HEK293 (cell line): ENCODE measurements at regions not wholly inside any gene's neighbourhood (a gene's known extent, or its start where the extent isn't known, plus 50 kb on each side); places are given as distances from the start of the nearest gene placed in this dataset.

Experiments
- CTCF ChIA-PET: fragments of 350-600 bp; formaldehyde crosslinking; extraction: SDS; loops from one replicate; lab custom pipeline; 2021; ENCODE audit warnings: antibody characterized with exemption; lab: Yijun Ruan, JAX
- POLR2A ChIA-PET: fragments of 300-600 bp; formaldehyde crosslinking; extraction: SDS; loops from one replicate; lab custom pipeline; 2020; ENCODE audit warnings: antibody characterized with exemption, inconsistent platforms; lab: Yijun Ruan, JAX
- H3K27ac ChIP-seq: fragments of 200-500 bp; sonication (Bioruptor generic); 2 replicates; pipeline ENCODE4 v1.5.1; 2014; ENCODE audit warnings: low read depth, low read length, control low read depth, inconsistent platforms; ENCODE audit errors: extremely low read depth
- H3K36me3 ChIP-seq, 2 experiments: fragments of 200-500 bp in 1 of 2; sonication (Bioruptor generic) in 1 of 2; 1 replicate in 1 of 2; 2 replicates in 1 of 2; pipeline ENCODE4 v1.5.1; 2014 to 2017; ENCODE audit warnings: inconsistent platforms in 2 of 2, low read length in 2 of 2; ENCODE audit not compliant: control insufficient read depth in 2 of 2, insufficient read depth in 1 of 2
- H3K4me1 ChIP-seq: fragments of 200-500 bp; sonication (Bioruptor generic); 2 replicates; pipeline ENCODE4 v1.5.1; 2014; ENCODE audit warnings: mild to moderate bottlenecking, low read length, inconsistent platforms; ENCODE audit not compliant: control insufficient read depth, insufficient read depth
- H3K4me3 ChIP-seq: 2 replicates; pipeline ENCODE4 v1.5.1; 2011; ENCODE audit warnings: low read depth, mild to moderate bottlenecking, control low read depth, low read length, moderate library complexity
- H3K9me3 ChIP-seq: fragments of 200-500 bp; sonication (Bioruptor generic); 2 replicates; pipeline ENCODE4 v1.5.1; 2014; ENCODE audit warnings: low read depth, low read length, inconsistent platforms; ENCODE audit not compliant: control insufficient read depth, insufficient read depth
- BCL11B ChIP-seq: fragments of 450-650 bp; formaldehyde crosslinking; IDR thresholded peaks from 2 replicates; pipeline ENCODE4 v1.5.1; 2016; ENCODE audit warnings: low read depth, missing biosample characterization, missing genetic modification characterization
- EGR2 ChIP-seq: fragments of 450-650 bp; formaldehyde crosslinking; IDR thresholded peaks from 2 replicates; pipeline ENCODE4 v1.5.1; 2016; ENCODE audit warnings: low read depth, missing biosample characterization, missing genetic modification characterization
- FEZF1 ChIP-seq: fragments of 450-650 bp; formaldehyde crosslinking; IDR thresholded peaks from 2 replicates; pipeline ENCODE4 v1.5.1; 2016; ENCODE audit warnings: missing biosample characterization, missing genetic modification characterization
- KLF9 ChIP-seq: fragments of 450-650 bp; formaldehyde crosslinking; IDR thresholded peaks from 2 replicates; pipeline ENCODE4 v1.5.1; 2016; ENCODE audit warnings: missing biosample characterization, missing genetic modification characterization, low read depth
- PRDM2 ChIP-seq: fragments of 450-650 bp; formaldehyde crosslinking; IDR thresholded peaks from 2 replicates; pipeline ENCODE4 v1.5.1; 2016; ENCODE audit warnings: missing biosample characterization, missing genetic modification characterization, borderline replicate concordance
- REPIN1 ChIP-seq: fragments of 450-650 bp; formaldehyde crosslinking; IDR thresholded peaks from 2 replicates; pipeline ENCODE4 v1.5.1; 2017; ENCODE audit warnings: missing biosample characterization, missing genetic modification characterization, low read depth
- ZBTB48 ChIP-seq: fragments of 450-650 bp; formaldehyde crosslinking; IDR thresholded peaks from 2 replicates; pipeline ENCODE4 v1.5.1; 2016; ENCODE audit warnings: missing biosample characterization, missing genetic modification characterization
- ZFP3 ChIP-seq: fragments of 450-650 bp; formaldehyde crosslinking; IDR thresholded peaks from 2 replicates; pipeline ENCODE4 v1.5.1; 2016; ENCODE audit warnings: low read depth, missing biosample characterization, missing genetic modification characterization
- ZNF112 ChIP-seq: fragments of 450-650 bp; formaldehyde crosslinking; IDR thresholded peaks from 2 replicates; pipeline ENCODE4 v1.5.0; 2017; ENCODE audit warnings: missing biosample characterization, missing genetic modification characterization
- ZNF223 ChIP-seq: fragments of 450-650 bp; formaldehyde crosslinking; IDR thresholded peaks from 2 replicates; pipeline ENCODE4 v1.5.1; 2016; ENCODE audit warnings: missing biosample characterization, missing genetic modification characterization
- ZNF239 ChIP-seq: fragments of 450-650 bp; formaldehyde crosslinking; IDR thresholded peaks from 2 replicates; pipeline ENCODE4 v1.5.1; 2016; ENCODE audit warnings: missing biosample characterization, missing genetic modification characterization
- ZNF37A ChIP-seq: fragments of 450-650 bp; IDR thresholded peaks from 2 replicates; pipeline ENCODE4 v1.5.1; 2018; ENCODE audit warnings: missing biosample characterization, missing genetic modification characterization
- ZNF404 ChIP-seq: fragments of 450-650 bp; formaldehyde crosslinking; IDR thresholded peaks from 2 replicates; pipeline ENCODE4 v1.5.1; 2017; ENCODE audit warnings: missing biosample characterization, missing genetic modification characterization
- ZNF645 ChIP-seq: fragments of 450-650 bp; formaldehyde crosslinking; IDR thresholded peaks from 2 replicates; pipeline ENCODE4; 2016; ENCODE audit warnings: missing biosample characterization, missing genetic modification characterization
- ZNF658 ChIP-seq: fragments of 450-650 bp; formaldehyde crosslinking; IDR thresholded peaks from 2 replicates; pipeline ENCODE4; 2016; ENCODE audit warnings: missing biosample characterization, missing genetic modification characterization
- ZSCAN5A ChIP-seq: fragments of 450-650 bp; formaldehyde crosslinking; IDR thresholded peaks from 2 replicates; pipeline ENCODE4 v1.5.1; 2016; ENCODE audit warnings: missing biosample characterization, missing genetic modification characterization
- TF ChIP-seq, protein P1 (sequence below): fragments of 450-650 bp; formaldehyde crosslinking; IDR thresholded peaks from 2 replicates; pipeline ENCODE4 v1.5.0; 2017; ENCODE audit warnings: missing biosample characterization, missing genetic modification characterization, borderline replicate concordance
- TF ChIP-seq, protein P2 (sequence below): fragments of 450-650 bp; formaldehyde crosslinking; IDR thresholded peaks from 2 replicates; pipeline ENCODE4 v1.5.1; 2016; ENCODE audit warnings: missing biosample characterization, missing genetic modification characterization
- TF ChIP-seq, protein P3 (sequence below): fragments of 450-650 bp; formaldehyde crosslinking; IDR thresholded peaks from 2 replicates; pipeline ENCODE4 v1.5.1; 2017; ENCODE audit warnings: missing biosample characterization, missing genetic modification characterization

- Histone ChIP-seq H3K9me3 (no peaks in the 10 kb centered on the region), H3K4me1 (peaks cover 6% of the 10 kb centered on the region; the same call in 1 of the 2 replicates), H3K27ac (no peak overlapping the region), H3K4me3 (no peak overlapping the region), H3K36me3 (no peaks in the 10 kb centered on the region)
- TF ChIP-seq, protein P1, sequence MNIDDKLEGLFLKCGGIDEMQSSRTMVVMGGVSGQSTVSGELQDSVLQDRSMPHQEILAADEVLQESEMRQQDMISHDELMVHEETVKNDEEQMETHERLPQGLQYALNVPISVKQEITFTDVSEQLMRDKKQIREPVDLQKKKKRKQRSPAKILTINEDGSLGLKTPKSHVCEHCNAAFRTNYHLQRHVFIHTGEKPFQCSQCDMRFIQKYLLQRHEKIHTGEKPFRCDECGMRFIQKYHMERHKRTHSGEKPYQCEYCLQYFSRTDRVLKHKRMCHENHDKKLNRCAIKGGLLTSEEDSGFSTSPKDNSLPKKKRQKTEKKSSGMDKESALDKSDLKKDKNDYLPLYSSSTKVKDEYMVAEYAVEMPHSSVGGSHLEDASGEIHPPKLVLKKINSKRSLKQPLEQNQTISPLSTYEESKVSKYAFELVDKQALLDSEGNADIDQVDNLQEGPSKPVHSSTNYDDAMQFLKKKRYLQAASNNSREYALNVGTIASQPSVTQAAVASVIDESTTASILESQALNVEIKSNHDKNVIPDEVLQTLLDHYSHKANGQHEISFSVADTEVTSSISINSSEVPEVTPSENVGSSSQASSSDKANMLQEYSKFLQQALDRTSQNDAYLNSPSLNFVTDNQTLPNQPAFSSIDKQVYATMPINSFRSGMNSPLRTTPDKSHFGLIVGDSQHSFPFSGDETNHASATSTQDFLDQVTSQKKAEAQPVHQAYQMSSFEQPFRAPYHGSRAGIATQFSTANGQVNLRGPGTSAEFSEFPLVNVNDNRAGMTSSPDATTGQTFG (tag by site-specific recombination), result no peak
- no peak for TF ChIP-seq EGR2 (tag by site-specific recombination)
- no peak for TF ChIP-seq ZNF239 (tag by site-specific recombination)
- TF ChIP-seq ZNF404, result no peak
- no peak for TF ChIP-seq ZNF223 (tag by site-specific recombination)
- POLR2A ChIA-PET, result no interaction called here
- CTCF ChIA-PET, result interaction anchor here (0.6 to 0.7 kb wide), 3 partner anchors 39 to 282 kb away, joined by 3 read pairs; no protein-coding TSS in a partner anchor
Measured at GRCh38 chr2:57453945-57454344, 592.7 kb upstream of the VRK2 start.

DNA sequence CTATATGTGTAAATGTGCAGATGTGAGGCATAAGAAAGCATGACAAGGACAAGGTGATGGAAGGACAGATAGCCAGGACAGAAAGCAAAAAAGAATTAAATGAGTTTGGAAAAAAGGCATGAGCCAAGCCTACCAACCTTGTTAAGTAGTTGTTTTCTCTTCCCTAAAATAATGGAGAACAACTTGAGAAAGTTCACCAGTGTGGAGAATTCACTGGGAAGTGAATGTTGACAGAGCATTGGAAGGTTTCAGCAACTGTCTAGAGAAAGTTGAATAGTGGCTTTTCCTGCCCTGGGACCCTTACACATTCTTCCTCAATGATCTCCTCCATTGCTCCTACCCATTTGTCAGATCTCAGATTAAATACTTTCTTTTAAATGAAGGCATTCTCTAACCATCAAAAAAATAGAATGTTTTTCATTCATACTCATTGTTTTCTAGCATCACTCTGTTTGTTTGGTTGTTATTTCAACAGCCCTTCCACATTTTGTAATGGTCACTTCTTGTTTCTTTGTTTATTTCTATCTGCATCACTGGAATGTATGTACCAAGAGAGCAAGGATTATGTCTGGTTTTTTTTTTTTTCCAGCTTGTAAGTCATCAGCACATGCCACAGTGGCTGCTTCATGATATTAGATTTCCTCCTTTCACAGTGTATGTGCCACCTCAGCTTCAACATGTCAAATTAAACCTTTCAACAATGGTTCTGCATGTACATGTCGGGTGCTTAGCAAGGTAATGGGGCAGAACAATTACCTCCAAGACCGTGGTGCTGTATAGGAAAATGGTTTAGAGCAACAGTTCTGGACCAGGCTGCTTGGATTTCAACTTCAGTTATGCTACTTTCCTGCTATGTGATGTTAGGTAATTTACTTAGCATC, 586.0 kb upstream of the VRK2 start:
- Histone ChIP-seq H3K9me3 (no peaks in the 10 kb centered on the region), H3K36me3 (no peaks in the 10 kb centered on the region), H3K4me1 (no peaks in the 10 kb centered on the region), H3K27ac (no peak overlapping the region), H3K4me3 (no peak overlapping the region)
- ChIA-PET POLR2A (no interaction called here), CTCF (no interaction called here)
- TF ChIP-seq ZNF112 (tag by site-specific recombination) (no peak), ZBTB48 (tag by site-specific recombination) (no peak), ZNF37A (tag by site-specific recombination) (no peak), ZNF658 (tag by site-specific recombination) (no peak), FEZF1 (tag by site-specific recombination) (no peak), ZSCAN5A (tag by site-specific recombination) (no peak), REPIN1 (tag by site-specific recombination) (no peak), ZFP3 (no peak), KLF9 (tag by site-specific recombination) (no peak), PRDM2 (tag by site-specific recombination) (no peak), ZNF645 (tag by site-specific recombination) (no peak), BCL11B (tag by site-specific recombination) (no peak)
- TF ChIP-seq, protein P2, sequence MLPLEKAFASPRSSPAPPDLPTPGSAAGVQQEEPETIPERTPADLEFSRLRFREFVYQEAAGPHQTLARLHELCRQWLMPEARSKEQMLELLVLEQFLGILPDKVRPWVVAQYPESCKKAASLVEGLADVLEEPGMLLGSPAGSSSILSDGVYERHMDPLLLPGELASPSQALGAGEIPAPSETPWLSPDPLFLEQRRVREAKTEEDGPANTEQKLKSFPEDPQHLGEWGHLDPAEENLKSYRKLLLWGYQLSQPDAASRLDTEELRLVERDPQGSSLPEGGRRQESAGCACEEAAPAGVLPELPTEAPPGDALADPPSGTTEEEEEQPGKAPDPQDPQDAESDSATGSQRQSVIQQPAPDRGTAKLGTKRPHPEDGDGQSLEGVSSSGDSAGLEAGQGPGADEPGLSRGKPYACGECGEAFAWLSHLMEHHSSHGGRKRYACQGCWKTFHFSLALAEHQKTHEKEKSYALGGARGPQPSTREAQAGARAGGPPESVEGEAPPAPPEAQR (tag by site-specific recombination), result no peak
- TF ChIP-seq, protein P3, sequence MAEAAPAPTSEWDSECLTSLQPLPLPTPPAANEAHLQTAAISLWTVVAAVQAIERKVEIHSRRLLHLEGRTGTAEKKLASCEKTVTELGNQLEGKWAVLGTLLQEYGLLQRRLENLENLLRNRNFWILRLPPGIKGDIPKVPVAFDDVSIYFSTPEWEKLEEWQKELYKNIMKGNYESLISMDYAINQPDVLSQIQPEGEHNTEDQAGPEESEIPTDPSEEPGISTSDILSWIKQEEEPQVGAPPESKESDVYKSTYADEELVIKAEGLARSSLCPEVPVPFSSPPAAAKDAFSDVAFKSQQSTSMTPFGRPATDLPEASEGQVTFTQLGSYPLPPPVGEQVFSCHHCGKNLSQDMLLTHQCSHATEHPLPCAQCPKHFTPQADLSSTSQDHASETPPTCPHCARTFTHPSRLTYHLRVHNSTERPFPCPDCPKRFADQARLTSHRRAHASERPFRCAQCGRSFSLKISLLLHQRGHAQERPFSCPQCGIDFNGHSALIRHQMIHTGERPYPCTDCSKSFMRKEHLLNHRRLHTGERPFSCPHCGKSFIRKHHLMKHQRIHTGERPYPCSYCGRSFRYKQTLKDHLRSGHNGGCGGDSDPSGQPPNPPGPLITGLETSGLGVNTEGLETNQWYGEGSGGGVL, result no peak
